Smooth muscle cell (in vitro differentiated cells): ENCODE measurements at regions not wholly inside any gene's neighbourhood (a gene's known extent, or its start where the extent isn't known, plus 50 kb on each side); places are given as distances from the start of the nearest gene placed in this dataset.
"Not testable (repeated sequence)": the region's sequence is repeated elsewhere in the genome, so short reads cannot be mapped to it uniquely, and the experiment has no call there.

ENCODE experiments used
- DNase-seq: peaks from one replicate; lab custom pipeline; 2025; ENCODE audit not compliant: unreplicated experiment; lab: John Stamatoyannopoulos, UW
- H2AFZ ChIP-seq: fragments of 200-600 bp; sonication (generic); 2 replicates; pipeline ENCODE4 v1.6.0; 2016; ENCODE audit warnings: antibody characterized with exemption, low read depth, mild to moderate bottlenecking
- H3F3A ChIP-seq: fragments of 200-600 bp; sonication (generic); 2 replicates; pipeline ENCODE4 v1.6.0; 2017; ENCODE audit warnings: antibody characterized with exemption, low read depth
- H3K27ac ChIP-seq: fragments of 200-600 bp; sonication (generic); 2 replicates; pipeline ENCODE4 v1.5.1; 2016; ENCODE audit warnings: low read depth, mild to moderate bottlenecking
- H3K27me3 ChIP-seq: fragments of 200-600 bp; sonication (generic); 2 replicates; pipeline ENCODE4 v1.6.1; 2016; ENCODE audit warnings: low read depth, mild to moderate bottlenecking
- H3K36me3 ChIP-seq: fragments of 200-600 bp; sonication (generic); 2 replicates; pipeline ENCODE4 v1.5.1; 2016; ENCODE audit warnings: low read depth
- H3K4me1 ChIP-seq: fragments of 200-600 bp; sonication (generic); 2 replicates; pipeline ENCODE4 v1.5.1; 2016; ENCODE audit warnings: low read depth
- H3K4me2 ChIP-seq: fragments of 200-600 bp; sonication (generic); 2 replicates; pipeline ENCODE4 v1.6.0; 2016; ENCODE audit warnings: mild to moderate bottlenecking
- H3K4me3 ChIP-seq: fragments of 200-600 bp; sonication (generic); 2 replicates; pipeline ENCODE4 v1.5.1; 2016; ENCODE audit warnings: mild to moderate bottlenecking
- H3K79me2 ChIP-seq: fragments of 200-600 bp; sonication (generic); 2 replicates; pipeline ENCODE4 v1.6.0; 2016; ENCODE audit warnings: low read depth, mild to moderate bottlenecking
- H3K9ac ChIP-seq: fragments of 200-600 bp; sonication (generic); 2 replicates; pipeline ENCODE4 v1.6.0; 2016; ENCODE audit warnings: low read depth
- H3K9me3 ChIP-seq: fragments of 200-600 bp; sonication (generic); replicated peaks from 2 replicates; pipeline ENCODE4 v1.5.1; 2016; ENCODE audit warnings: low read depth
- H4K20me1 ChIP-seq: fragments of 200-600 bp; sonication (generic); 2 replicates; pipeline ENCODE4 v1.6.0; 2016; ENCODE audit warnings: low read depth
- WGBS: methylation state at CpG from one replicate; pipeline ENCODE4 v1.1.7; 2016; ENCODE audit warnings: low lambda C conversion rate; 5-methylcytosine and 5-hydroxymethylcytosine counted together
- TF ChIP-seq, protein P1 (sequence below): fragments of 200-600 bp; sonication (generic); IDR thresholded peaks from 2 replicates; pipeline ENCODE4 v1.5.1; 2017; ENCODE audit warnings: borderline replicate concordance, mild to moderate bottlenecking, antibody characterized with exemption; ENCODE audit not compliant: insufficient read depth, poor library complexity, severe bottlenecking

DNA sequence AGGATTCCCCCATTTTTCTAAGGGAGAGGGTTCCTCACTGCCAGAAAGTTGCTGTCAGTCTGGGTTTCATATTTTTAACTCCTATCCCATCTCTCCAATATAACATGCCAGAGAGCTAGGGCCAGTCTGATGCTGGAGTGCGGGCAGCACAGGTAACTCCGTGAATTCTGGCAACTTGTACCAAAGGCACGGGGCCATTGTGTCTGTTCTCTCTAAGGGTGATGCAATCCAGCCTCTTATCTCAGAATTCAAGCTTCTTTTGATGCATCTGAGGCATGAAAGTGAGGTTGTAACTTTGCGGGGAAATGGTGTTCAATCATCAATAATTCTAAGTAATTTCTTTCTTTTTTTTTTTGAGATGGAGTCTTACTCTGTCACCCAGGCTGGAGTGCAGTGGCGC, 1074.4 kb downstream of the TYW1 start:
- WGBS, result 91% methylated on average over 5 of the region's 5 CpGs
- Histone ChIP-seq H3K27ac (no peak overlapping the region), H3K9ac (no peak overlapping the region), H4K20me1 (no peaks in the 10 kb centered on the region), H3K4me2 (no peak overlapping the region), H2AFZ (no peak overlapping the region), H3K79me2 (no peaks in the 10 kb centered on the region), H3F3A (no peaks in the 10 kb centered on the region), H3K36me3 (no peaks in the 10 kb centered on the region), H3K4me1 (no peaks in the 10 kb centered on the region), H3K4me3 (no peak overlapping the region), H3K9me3 (no peaks in the 10 kb centered on the region), H3K27me3 (no peaks in the 10 kb centered on the region)
- DNase-seq, result no peak
- TF ChIP-seq, protein P1, sequence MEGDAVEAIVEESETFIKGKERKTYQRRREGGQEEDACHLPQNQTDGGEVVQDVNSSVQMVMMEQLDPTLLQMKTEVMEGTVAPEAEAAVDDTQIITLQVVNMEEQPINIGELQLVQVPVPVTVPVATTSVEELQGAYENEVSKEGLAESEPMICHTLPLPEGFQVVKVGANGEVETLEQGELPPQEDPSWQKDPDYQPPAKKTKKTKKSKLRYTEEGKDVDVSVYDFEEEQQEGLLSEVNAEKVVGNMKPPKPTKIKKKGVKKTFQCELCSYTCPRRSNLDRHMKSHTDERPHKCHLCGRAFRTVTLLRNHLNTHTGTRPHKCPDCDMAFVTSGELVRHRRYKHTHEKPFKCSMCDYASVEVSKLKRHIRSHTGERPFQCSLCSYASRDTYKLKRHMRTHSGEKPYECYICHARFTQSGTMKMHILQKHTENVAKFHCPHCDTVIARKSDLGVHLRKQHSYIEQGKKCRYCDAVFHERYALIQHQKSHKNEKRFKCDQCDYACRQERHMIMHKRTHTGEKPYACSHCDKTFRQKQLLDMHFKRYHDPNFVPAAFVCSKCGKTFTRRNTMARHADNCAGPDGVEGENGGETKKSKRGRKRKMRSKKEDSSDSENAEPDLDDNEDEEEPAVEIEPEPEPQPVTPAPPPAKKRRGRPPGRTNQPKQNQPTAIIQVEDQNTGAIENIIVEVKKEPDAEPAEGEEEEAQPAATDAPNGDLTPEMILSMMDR, result no peak

DNA sequence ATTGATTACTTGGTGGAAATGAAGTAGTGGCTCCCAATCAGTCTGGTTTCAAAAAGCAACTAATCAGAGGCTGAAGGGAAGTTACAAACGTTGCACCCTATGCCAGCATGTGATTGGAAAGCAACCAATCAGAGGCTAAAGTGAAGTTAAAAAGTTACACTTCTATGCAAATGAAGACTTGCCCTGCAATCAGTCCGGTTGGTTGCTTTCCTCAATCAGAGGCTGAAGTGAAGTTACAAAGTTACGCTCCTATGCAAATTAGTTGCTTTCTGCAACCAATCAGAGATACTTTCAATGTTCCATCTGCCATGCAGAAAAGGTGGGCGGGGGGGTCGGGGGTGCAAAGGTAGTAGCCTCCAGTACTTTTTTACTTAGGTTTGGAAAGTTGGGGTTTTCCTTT, 1077.1 kb downstream of the TYW1 start:
- TF ChIP-seq, protein P1, result no peak
- Histone ChIP-seq H3K36me3 (no peaks in the 10 kb centered on the region), H3K79me2 (no peaks in the 10 kb centered on the region), H3K9ac (no peak overlapping the region), H3K4me3 (no peak overlapping the region), H2AFZ (no peak overlapping the region), H4K20me1 (no peaks in the 10 kb centered on the region), H3K27ac (no peak overlapping the region), H3K4me2 (no peak overlapping the region), H3K4me1 (no peaks in the 10 kb centered on the region), H3K9me3 (no peaks in the 10 kb centered on the region), H3K27me3 (no peaks in the 10 kb centered on the region), H3F3A (no peaks in the 10 kb centered on the region)
- WGBS, result 87% methylated on average over 5 of the region's 5 CpGs
- DNase-seq, result no peak

DNA sequence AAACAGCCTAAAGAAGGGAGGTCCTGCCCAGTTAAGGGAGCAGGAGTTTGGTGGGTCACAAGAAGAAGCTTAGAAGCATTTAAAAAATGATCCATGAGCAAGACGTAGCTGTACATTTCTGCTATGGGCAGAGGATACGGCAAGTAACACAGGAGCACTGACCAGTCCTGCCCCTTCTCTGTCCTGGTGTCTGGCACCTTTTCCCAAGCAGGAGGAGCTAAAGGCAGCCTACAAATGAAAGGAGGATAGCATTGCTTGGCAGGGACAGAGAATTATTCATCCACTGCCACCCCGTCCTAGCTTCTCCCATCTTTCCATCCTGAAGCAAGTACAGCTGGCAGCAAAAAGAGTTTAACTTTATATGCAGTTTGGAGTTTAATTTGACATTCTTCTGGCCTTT, 1077.6 kb downstream of the TYW1 start:
- Histone ChIP-seq H2AFZ (no peak overlapping the region), H4K20me1 (no peaks in the 10 kb centered on the region), H3K27me3 (no peaks in the 10 kb centered on the region), H3K79me2 (no peaks in the 10 kb centered on the region), H3K9me3 (no peaks in the 10 kb centered on the region), H3K4me3 (no peak overlapping the region), H3K4me2 (no peak overlapping the region), H3F3A (no peaks in the 10 kb centered on the region), H3K4me1 (no peaks in the 10 kb centered on the region), H3K9ac (no peak overlapping the region), H3K27ac (no peak overlapping the region), H3K36me3 (no peaks in the 10 kb centered on the region)
- TF ChIP-seq, protein P1, result no peak
- no peak for DNase-seq
- WGBS, result 93% methylated on average over 3 of the region's 3 CpGs

DNA sequence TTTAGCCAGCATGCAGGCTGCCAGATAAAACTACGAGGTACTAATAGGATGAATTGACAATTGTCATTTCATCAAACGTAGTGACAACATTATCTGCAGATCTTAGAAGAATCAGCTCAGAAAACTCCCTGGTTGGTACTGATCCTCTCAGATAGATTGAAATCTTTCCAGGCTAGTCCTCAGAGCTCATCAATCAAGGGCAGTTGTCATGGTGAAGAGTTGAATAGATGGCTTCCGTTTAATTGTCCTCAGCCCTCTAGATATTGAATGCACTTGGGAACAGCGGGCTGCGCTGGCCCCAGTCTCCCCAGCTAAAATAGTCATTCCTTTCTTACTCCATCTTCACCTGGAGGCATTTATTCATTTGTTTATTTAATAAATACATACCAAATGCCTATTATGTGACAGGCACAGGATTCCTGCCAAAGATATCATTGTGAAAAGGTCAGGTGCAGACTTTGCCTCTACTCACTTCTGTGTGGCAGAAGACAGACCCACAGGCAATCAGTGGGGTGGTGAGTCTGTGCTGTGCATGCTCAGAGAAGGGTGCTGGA, 1081.6 kb downstream of the TYW1 start:
- Histone ChIP-seq H3K9me3 (no peaks in the 10 kb centered on the region), H3K9ac (no peak overlapping the region), H3K4me2 (no peak overlapping the region), H3K79me2 (no peaks in the 10 kb centered on the region), H3F3A (no peaks in the 10 kb centered on the region), H4K20me1 (no peaks in the 10 kb centered on the region), H3K4me1 (no peaks in the 10 kb centered on the region), H2AFZ (no peak overlapping the region), H3K27ac (no peak overlapping the region), H3K27me3 (no peaks in the 10 kb centered on the region), H3K36me3 (no peaks in the 10 kb centered on the region), H3K4me3 (no peak overlapping the region)
- WGBS, result 91% methylated on average over 5 of the region's 5 CpGs
- TF ChIP-seq, protein P1, result no peak
- DNase-seq, result no peak

DNA sequence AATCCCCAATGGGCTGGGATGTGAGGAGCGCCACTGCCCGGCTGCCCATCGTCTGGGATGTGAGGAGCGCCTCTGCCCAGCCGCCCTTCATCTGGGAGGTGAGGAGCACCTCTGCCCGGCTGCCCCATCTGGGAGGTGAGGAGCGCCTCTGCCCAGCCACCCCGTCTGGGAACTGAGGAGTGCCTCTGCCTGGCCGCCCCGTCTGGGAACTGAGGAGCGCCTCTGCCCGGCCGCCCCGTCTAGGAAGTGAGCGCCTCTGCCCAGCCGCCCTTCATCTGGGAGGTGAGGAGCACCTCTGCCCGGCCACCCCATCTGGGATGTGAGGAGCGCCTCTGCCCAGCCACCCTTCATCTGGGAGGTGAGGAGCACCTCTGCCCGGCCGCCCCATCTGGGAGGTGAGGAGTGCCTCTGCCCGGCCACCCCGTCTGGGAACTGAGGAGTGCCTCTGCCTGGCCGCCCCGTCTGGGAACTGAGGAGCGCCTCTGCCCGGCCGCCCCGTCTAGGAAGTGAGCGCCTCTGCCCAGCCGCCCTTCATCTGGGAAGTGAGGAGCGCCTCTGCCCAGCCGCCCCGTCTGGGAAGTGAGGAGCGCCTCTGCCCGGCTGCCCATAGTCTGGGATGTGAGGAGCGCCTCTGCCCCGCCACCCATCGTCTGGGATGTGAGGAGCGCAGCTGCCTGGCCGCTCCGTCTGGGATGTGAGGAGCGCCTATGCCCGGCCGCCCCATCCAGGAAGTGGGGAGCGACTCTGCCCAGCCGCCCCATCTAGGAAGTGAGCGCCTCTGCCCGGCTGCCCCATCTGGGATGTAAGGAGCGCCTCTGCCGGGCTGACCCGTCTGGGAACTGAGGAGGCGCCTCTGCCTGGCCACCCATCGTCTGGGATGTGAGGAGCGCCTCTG, 1085.7 kb downstream of the TYW1 start:
- not testable (repeated sequence) for H3K4me2 ChIP-seq, H3K9ac ChIP-seq, DNase-seq, H4K20me1 ChIP-seq, H3K27me3 ChIP-seq, H3K4me1 ChIP-seq, H3K36me3 ChIP-seq, H2AFZ ChIP-seq, H3F3A ChIP-seq, H3K79me2 ChIP-seq, H3K27ac ChIP-seq, H3K4me3 ChIP-seq, H3K9me3 ChIP-seq
- WGBS, result 95% methylated on average over 49 of the region's 54 CpGs
